Progenitor cell of endocrine pancreas (in vitro differentiated cells): ENCODE measurements at regions not wholly inside any gene's neighbourhood (a gene's known extent, or its start where the extent isn't known, plus 50 kb on each side); places are given as distances from the start of the nearest gene placed in this dataset.
"Not testable (repeated sequence)": the region's sequence is repeated elsewhere in the genome, so short reads cannot be mapped to it uniquely, and the experiment has no call there.

Experiments used
- DNase-seq: peaks from one replicate; pipeline ENCODE4 v3.0.0; 2021; ENCODE audit warnings: low spot score; ENCODE audit not compliant: unreplicated experiment
- H3K27ac Mint-ChIP-seq: 2 replicates; pipeline ENCODE4 v1.8.0; 2021; ENCODE audit warnings: mild to moderate bottlenecking, moderate library complexity, mixed read lengths
- H3K27me3 Mint-ChIP-seq: 2 replicates; pipeline ENCODE4 v1.8.0; 2021; ENCODE audit warnings: mixed read lengths
- H3K36me3 Mint-ChIP-seq: 2 replicates; pipeline ENCODE4 v1.8.0; 2022; ENCODE audit warnings: mixed read lengths; ENCODE audit not compliant: insufficient read depth
- H3K4me1 Mint-ChIP-seq: 2 replicates; pipeline ENCODE4 v1.8.0; 2021; ENCODE audit warnings: low read depth, mixed read lengths
- H3K4me3 Mint-ChIP-seq: 2 replicates; pipeline ENCODE4 v1.8.0; 2021; ENCODE audit warnings: low read depth, mild to moderate bottlenecking, moderate library complexity, mixed read lengths
- H3K9me3 Mint-ChIP-seq: 2 replicates; pipeline ENCODE4 v1.8.0; 2021; ENCODE audit warnings: low read depth, mixed read lengths
- CTCF ChIP-seq: fragments of 200-600 bp; sonication (generic); IDR thresholded peaks from one replicate; pipeline ENCODE4 v1.5.0; 2021; ENCODE audit warnings: antibody characterized with exemption, mild to moderate bottlenecking; ENCODE audit not compliant: unreplicated experiment

GRCh38 chrX:12080265-12080664, 58.0 kb upstream of the FRMPD4 start:
- Mint-ChIP-seq H3K4me1 (no peaks in the 10 kb centered on the region), H3K9me3 (peaks cover 13% of the 10 kb centered on the region), H3K36me3 (no peaks in the 10 kb centered on the region), H3K27ac (no peak overlapping the region), H3K27me3 (no peaks in the 10 kb centered on the region), H3K4me3 (no peak overlapping the region)
- TF ChIP-seq CTCF = peak; percentile 64
- no peak for DNase-seq

DNA sequence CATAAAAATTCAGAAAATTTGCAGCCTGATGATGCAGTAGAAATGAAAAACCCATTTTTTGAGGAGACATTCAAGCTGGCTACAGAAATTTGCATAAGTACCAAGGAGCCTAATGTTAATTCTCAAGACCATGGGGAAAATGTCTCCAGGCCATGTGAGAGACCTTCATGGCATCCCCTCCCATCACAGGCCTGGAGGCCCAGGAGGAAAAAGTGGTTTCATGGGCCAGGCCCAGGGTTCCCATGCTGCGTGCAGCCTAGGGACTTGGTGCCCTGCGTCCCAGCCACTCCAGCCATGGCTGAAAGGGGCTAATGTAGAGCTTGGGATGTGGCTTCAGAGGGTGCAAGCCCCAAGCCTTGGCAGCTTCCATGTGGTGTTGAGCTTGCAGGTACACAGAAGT, 55.3 kb upstream of the FRMPD4 start:
- DNase-seq, H3K4me3 Mint-ChIP-seq, H3K36me3 Mint-ChIP-seq, H3K27me3 Mint-ChIP-seq, H3K27ac Mint-ChIP-seq, H3K4me1 Mint-ChIP-seq: not testable (repeated sequence)
- peaks cover 16% of the 10 kb centered on the region for H3K9me3 Mint-ChIP-seq
